Endodermal cell (in vitro differentiated cells): ENCODE measurements at regions not wholly inside any gene's neighbourhood (a gene's known extent, or its start where the extent isn't known, plus 50 kb on each side); places are given as distances from the start of the nearest gene placed in this dataset.

Source experiments
- DNase-seq: peaks from one replicate; pipeline ENCODE4 v3.0.0-alpha.2; 2017
- H3K27ac ChIP-seq: 2 replicates; pipeline ENCODE4 v1.5.1; 2013; ENCODE audit warnings: mild to moderate bottlenecking, low read depth, low read length, moderate library complexity
- H3K27me3 ChIP-seq: 2 replicates; pipeline ENCODE4 v1.6.1; 2013; ENCODE audit warnings: mild to moderate bottlenecking, low read length, moderate library complexity; ENCODE audit not compliant: insufficient read depth, control insufficient read depth, poor library complexity, severe bottlenecking
- H3K36me3 ChIP-seq: 2 replicates; pipeline ENCODE4 v1.7.0; 2013; ENCODE audit warnings: mild to moderate bottlenecking, low read length, moderate library complexity; ENCODE audit not compliant: control insufficient read depth, insufficient read depth
- H3K4me1 ChIP-seq: one replicate; pipeline ENCODE4 v1.7.0; 2013; ENCODE audit warnings: low read length; ENCODE audit not compliant: control insufficient read depth, insufficient read depth
- H3K4me3 ChIP-seq: 2 replicates; pipeline ENCODE4 v1.5.1; 2013; ENCODE audit warnings: mild to moderate bottlenecking, low read length, moderate library complexity
- H3K9ac ChIP-seq: 2 replicates; pipeline ENCODE4 v1.6.1; 2013; ENCODE audit warnings: mild to moderate bottlenecking, low read length, moderate library complexity; ENCODE audit not compliant: poor library complexity, severe bottlenecking; ENCODE audit errors: extremely low read depth
- H3K9me3 ChIP-seq: 2 replicates; pipeline ENCODE4 v1.6.1; 2013; ENCODE audit warnings: mild to moderate bottlenecking, low read length, moderate library complexity; ENCODE audit not compliant: control insufficient read depth
- H3K27ac Mint-ChIP-seq: 2 replicates; pipeline ENCODE4 v1.8.0; 2020; ENCODE audit warnings: mixed read lengths
- H3K27me3 Mint-ChIP-seq: 2 replicates; pipeline ENCODE4 v1.8.0; 2021; ENCODE audit warnings: mild to moderate bottlenecking, mixed read lengths; ENCODE audit not compliant: insufficient read depth
- H3K36me3 Mint-ChIP-seq: 2 replicates; pipeline ENCODE4 v1.8.0; 2020; ENCODE audit warnings: low read depth, mixed read lengths
- H3K4me1 Mint-ChIP-seq: 2 replicates; pipeline ENCODE4 v1.8.0; 2020; ENCODE audit warnings: mixed read lengths
- H3K4me3 Mint-ChIP-seq: 2 replicates; pipeline ENCODE4 v1.8.0; 2020; ENCODE audit warnings: mild to moderate bottlenecking, moderate library complexity, mixed read lengths
- H3K9me3 Mint-ChIP-seq: 2 replicates; pipeline ENCODE4 v1.8.0; 2020; ENCODE audit warnings: mild to moderate bottlenecking, mixed read lengths
- CTCF ChIP-seq: fragments of 200-600 bp; sonication (generic); conservative IDR thresholded peaks from 2 replicates; pipeline ENCODE4 v1.5.0; 2021; ENCODE audit warnings: antibody characterized with exemption, mild to moderate bottlenecking
- WGBS, 2 experiments: methylation state at CpG; one replicate each; pipeline versions ENCODE4 v1.1.5 to v1.1.7; 2013; ENCODE audit warnings: missing lambda C conversion rate in 2 of 2, mixed read lengths in 1 of 2; ENCODE audit not compliant: insufficient coverage in 1 of 2, insufficient read length in 1 of 2; 5-methylcytosine and 5-hydroxymethylcytosine counted together

- H3K9ac ChIP-seq: no peak overlapping the region
- Mint-ChIP-seq H3K9me3 (no peaks in the 10 kb centered on the region), H3K36me3 (no peaks in the 10 kb centered on the region), H3K27me3 (peaks cover 6% of the 10 kb centered on the region), H3K4me1 (no peaks in the 10 kb centered on the region), H3K27ac (no peak overlapping the region), H3K4me3 (no peak overlapping the region)
- no peaks in the 10 kb centered on the region for H3K36me3 ChIP-seq
- WGBS, 2 experiments: 88 to 89% methylated on average over 6 to 15 of the region's 15 CpGs
- H3K27ac ChIP-seq: no peak overlapping the region
- no peaks in the 10 kb centered on the region for H3K27me3 ChIP-seq
- no peaks in the 10 kb centered on the region for H3K4me1 ChIP-seq
- no peak for TF ChIP-seq CTCF
- DNase-seq: no peak
- no peak overlapping the region for H3K4me3 ChIP-seq
- no peaks in the 10 kb centered on the region for H3K9me3 ChIP-seq
Observed at GRCh38 chr5:3212869-3213268, 382.8 kb upstream of the IRX1 start.

- WGBS, 2 experiments: 79% methylated on average over 8 of the region's 9 CpGs; no CpG with 5 or more reads in 1 of the 2 experiments
- no peaks in the 10 kb centered on the region for H3K36me3 ChIP-seq
- H3K27me3 ChIP-seq: no peaks in the 10 kb centered on the region
- DNase-seq: no peak
- H3K4me3 ChIP-seq: no peak overlapping the region
- Mint-ChIP-seq H3K9me3 (no peaks in the 10 kb centered on the region), H3K27ac (no peak overlapping the region), H3K4me3 (no peak overlapping the region), H3K4me1 (no peaks in the 10 kb centered on the region), H3K27me3 (peaks cover 11% of the 10 kb centered on the region), H3K36me3 (no peaks in the 10 kb centered on the region)
- no peak for TF ChIP-seq CTCF
- H3K4me1 ChIP-seq: no peaks in the 10 kb centered on the region
- no peak overlapping the region for H3K9ac ChIP-seq
- no peaks in the 10 kb centered on the region for H3K9me3 ChIP-seq
- H3K27ac ChIP-seq: no peak overlapping the region
Observed at GRCh38 chr5:3210531-3210930, 385.1 kb upstream of the IRX1 start.

- Mint-ChIP-seq H3K36me3 (no peaks in the 10 kb centered on the region), H3K4me1 (no peaks in the 10 kb centered on the region), H3K4me3 (no peak overlapping the region), H3K9me3 (peaks cover 2% of the 10 kb centered on the region), H3K27ac (no peak overlapping the region), H3K27me3 (peaks cover 13% of the 10 kb centered on the region)
- no peak overlapping the region for H3K4me3 ChIP-seq
- no peaks in the 10 kb centered on the region for H3K9me3 ChIP-seq
- H3K36me3 ChIP-seq: no peaks in the 10 kb centered on the region
- WGBS, 2 experiments: 82 to 86% methylated on average over 5 of the region's 5 CpGs
- no peaks in the 10 kb centered on the region for H3K4me1 ChIP-seq
- H3K9ac ChIP-seq: no peak overlapping the region
- H3K27me3 ChIP-seq: no peaks in the 10 kb centered on the region
- DNase-seq: no peak
- no peak overlapping the region for H3K27ac ChIP-seq
- no peak for TF ChIP-seq CTCF
Observed at GRCh38 chr5:3209918-3210317, 385.7 kb upstream of the IRX1 start.
